Epithelial cell of prostate (primary cell): ENCODE measurements at regions not wholly inside any gene's neighbourhood (a gene's known extent, or its start where the extent isn't known, plus 50 kb on each side); places are given as distances from the start of the nearest gene placed in this dataset.
"Not testable (repeated sequence)": the region's sequence is repeated elsewhere in the genome, so short reads cannot be mapped to it uniquely, and the experiment has no call there.

Experiments used
- DNase-seq: peaks from one replicate; pipeline ENCODE4 v3.0.0-alpha.2; 2011; ENCODE audit warnings: low read depth, low spot score
- H3K27ac ChIP-seq: fragments of 450-650 bp; 2 replicates; pipeline ENCODE4 v1.5.1; 2017; ENCODE audit warnings: mild to moderate bottlenecking

DNA sequence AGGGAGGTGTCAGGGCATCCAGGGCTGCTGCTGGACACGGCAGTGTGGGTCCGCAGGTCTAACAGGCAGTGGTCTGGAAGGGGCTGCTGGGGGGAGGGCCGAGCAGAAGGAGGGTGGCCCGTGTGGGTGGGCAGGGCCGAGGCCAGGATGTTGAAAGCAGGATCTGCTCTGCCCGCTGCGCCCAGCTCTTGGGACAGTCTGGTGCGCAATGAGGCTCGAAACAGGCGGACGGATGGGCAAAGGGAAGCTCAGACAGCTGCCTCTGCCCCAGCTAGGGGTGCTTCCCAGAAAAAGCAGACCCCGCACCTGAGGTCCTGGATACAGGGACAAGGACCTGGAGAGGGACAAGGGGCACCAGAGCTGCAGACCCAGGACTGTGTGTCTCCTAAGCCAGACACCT lies 121.3 kb downstream of the FAM53A start:
- no peak overlapping the region for H3K27ac ChIP-seq
- no peak for DNase-seq

GRCh38 chr4:1562371-1562770 lies 121.7 kb downstream of the FAM53A start:
- H3K27ac ChIP-seq, result no peak overlapping the region
- no peak for DNase-seq

- no peak overlapping the region for H3K27ac ChIP-seq
- no peak for DNase-seq
Observed at GRCh38 chr4:1561286-1561990, 122.7 kb downstream of the FAM53A start.

- DNase-seq, result no peak
- H3K27ac ChIP-seq, result no peak overlapping the region
Observed at GRCh38 chr4:1559896-1560650, 124.0 kb downstream of the FAM53A start.

DNA sequence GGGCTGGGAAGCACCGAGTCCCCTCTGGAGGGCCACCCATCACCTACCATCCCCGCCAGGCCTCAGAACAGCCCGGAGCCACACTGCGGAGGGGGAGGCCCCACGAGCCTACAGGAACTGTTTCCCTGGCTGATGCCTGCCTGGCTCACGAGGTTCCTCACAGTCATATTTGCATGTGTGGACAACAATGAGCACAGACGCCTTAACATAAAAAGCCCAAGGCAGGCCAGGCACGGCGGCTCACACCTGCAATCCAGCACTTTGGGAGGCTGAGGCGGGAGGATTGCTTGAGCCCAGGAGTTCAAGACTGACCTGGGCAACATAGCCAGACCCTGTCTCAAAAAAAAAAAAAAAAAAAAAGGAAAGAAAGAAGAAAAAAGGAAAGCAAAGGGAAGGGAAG lies 125.9 kb downstream of the FAM53A start:
- no peak for DNase-seq

GRCh38 chr4:1557221-1557597 lies 126.9 kb downstream of the FAM53A start:
- no peak for DNase-seq
- no peak overlapping the region for H3K27ac ChIP-seq

More for the DNA sequence above, 125.9 kb downstream of the FAM53A start:
- no peak overlapping the region for H3K27ac ChIP-seq

- H3K27ac ChIP-seq, result no peak overlapping the region
- no peak for DNase-seq
Observed at GRCh38 chr4:1556541-1557220, 127.4 kb downstream of the FAM53A start.

GRCh38 chr4:1554876-1555265 lies 129.2 kb downstream of the FAM53A start:
- no peak overlapping the region for H3K27ac ChIP-seq
- DNase-seq, result no peak

DNA sequence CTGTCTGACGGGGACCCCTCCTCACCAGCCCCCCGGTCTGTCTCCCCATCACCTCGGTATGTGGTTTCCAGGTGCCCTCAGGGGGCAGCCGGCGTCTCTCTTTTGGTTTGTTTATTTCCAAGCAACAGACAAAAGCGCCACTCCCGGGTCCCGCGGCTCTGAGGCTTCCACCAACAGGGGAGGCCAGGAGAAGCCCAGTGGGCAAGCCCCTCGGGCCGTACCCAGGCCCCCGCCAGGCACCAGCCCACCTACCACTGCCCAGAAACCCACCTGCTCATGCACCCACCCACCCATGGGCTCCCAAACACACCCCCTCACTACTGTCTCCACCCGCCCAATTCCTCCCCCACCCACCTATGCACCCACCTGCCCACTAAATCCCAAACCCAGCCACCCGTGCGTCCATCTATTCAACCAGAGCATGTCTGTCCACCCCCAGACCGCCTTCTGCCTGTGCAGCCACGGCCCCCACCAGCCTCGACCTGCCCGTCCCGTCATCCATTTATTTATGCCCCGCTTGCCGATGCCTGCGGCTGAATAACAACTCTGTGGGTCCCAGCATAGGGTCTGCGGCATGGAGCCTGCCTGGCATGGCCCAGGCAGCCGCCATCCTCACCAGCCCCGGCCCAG lies 129.8 kb downstream of the FAM53A start:
- H3K27ac ChIP-seq, result no peak overlapping the region
- no peak for DNase-seq

GRCh38 chr4:1553365-1553764 lies 130.7 kb downstream of the FAM53A start:
- no peak overlapping the region for H3K27ac ChIP-seq
- DNase-seq, result no peak

- DNase-seq, result no peak
Observed at GRCh38 chr4:1552451-1552850, 131.7 kb downstream of the FAM53A start.

GRCh38 chr4:1551211-1551610 lies 132.9 kb downstream of the FAM53A start:
- H3K27ac ChIP-seq, result no peak overlapping the region
- no peak for DNase-seq

More at GRCh38 chr4:1552451-1552850, 131.7 kb downstream of the FAM53A start:
- no peak overlapping the region for H3K27ac ChIP-seq

- DNase-seq, result no peak
- H3K27ac ChIP-seq, result no peak overlapping the region
Observed at GRCh38 chr4:1550122-1551070, 133.7 kb downstream of the FAM53A start.

GRCh38 chr4:1549638-1550035 lies 134.5 kb downstream of the FAM53A start:
- H3K27ac ChIP-seq, result no peak overlapping the region
- no peak for DNase-seq

GRCh38 chr4:1548827-1549637 lies 135.1 kb downstream of the FAM53A start:
- H3K27ac ChIP-seq, DNase-seq: not testable (repeated sequence)

DNA sequence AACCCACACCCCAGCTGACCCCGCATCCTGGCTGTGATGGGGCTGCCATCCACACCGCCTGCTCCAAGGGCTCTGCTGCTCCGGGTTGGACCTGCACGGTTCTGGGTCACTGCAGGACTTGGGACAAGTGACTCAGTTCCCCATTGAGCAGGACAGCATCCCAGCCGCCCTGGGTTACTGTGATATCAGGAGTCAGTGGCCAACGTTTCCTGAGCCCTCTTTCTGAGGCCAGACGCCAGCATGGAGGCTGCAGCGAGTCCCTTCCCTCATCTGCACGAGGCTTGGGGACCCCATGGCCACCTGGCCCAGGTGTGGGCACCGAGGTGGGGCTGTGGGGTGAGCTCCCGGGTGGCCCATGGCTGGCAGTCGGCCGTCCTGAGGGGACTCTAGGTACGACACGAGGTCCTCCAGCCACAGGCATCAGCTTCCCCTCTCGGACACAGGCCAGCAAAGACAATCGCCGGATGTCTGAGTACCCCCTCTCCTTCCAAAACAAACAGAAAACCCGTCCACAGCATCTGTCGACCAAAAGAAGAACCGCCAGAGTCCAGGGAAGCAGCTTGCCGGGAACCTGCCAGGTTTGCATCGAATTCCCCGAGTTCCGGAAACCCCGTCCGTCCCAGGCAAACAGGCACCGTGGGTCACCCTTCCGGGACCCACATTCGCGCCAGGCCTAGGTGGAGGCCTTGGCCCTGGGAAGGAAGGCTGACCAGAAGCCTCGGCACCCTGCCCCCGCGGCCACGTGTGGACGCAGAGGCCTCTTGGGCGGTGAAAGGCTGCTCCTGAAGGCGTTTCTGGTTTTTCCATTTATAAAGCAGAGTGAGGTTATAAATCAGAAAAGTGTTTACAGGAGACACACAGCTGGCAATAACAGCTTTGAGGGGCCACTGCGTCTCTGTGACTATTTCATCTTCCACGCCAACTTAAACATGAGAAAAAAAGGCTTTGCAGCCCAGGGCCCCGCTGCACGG lies 136.0 kb downstream of the FAM53A start:
- no peak for DNase-seq
- H3K27ac ChIP-seq, result no peak overlapping the region

DNA sequence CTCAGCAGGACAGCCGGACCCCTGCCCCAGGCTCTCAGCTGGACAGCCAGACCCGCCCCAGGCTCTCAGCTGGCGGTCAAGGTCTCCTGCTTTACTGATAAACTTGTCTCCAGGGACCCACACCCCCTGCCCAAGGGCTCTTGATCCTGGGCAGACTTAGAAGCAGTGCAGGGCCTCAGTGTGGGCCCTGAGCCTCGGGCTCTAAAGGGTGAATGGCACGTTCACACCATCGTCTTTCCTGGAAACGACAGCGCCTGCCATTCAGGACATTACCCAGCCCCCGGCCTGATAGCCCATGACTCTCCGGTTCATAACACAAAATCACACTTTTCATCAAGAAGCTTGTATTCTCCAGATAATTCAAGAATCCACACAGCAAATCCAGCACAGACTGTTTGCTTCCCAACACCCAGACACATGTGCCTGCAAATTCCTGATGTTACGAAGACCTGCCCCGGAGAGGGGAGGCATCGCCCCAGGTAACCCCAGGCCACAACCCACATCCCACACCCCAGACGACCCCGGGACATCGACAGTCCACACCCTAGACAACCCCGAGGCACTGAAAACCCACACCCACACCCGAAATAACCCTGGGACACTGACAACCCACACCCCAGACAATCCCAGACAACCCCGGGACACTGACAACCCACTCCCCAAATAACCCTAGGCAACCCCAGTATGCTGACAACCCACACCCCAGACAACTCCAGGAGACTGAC lies 136.8 kb downstream of the FAM53A start:
- no peak for DNase-seq

More for the DNA sequence above, 136.8 kb downstream of the FAM53A start:
- no peak overlapping the region for H3K27ac ChIP-seq
